Central memory CD4-positive, alpha-beta T cell (primary cell): ENCODE measurements at regions not wholly inside any gene's neighbourhood (a gene's known extent, or its start where the extent isn't known, plus 50 kb on each side); places are given as distances from the start of the nearest gene placed in this dataset.

ENCODE experiments used
- DNase-seq: peaks from one replicate; pipeline ENCODE4 v3.0.0; 2022

GRCh38 chr11:92768121-92768840 lies 201.2 kb upstream of the MTNR1B start:
- no peak for DNase-seq

GRCh38 chr11:92769112-92769511 lies 200.3 kb upstream of the MTNR1B start:
- no peak for DNase-seq

DNA sequence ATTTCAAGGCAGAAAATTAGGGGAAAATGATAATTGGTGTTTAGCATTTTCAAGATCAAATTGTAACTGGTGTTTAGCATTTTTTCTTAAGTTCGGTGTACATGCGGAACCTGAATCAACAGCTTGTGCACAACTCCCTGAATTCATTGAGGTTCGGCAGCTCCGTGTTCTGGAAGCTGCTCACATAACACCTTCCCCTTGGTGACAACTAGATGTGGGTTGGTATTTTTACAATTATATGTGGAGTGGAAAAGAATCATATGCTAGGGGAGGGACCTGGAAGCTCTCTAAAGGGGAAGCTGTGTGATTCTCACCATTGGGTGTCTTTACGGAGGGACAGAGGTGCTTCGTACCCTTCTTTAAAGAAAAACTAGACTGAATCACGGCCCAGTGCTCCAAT lies 199.0 kb upstream of the MTNR1B start:
- no peak for DNase-seq

DNA sequence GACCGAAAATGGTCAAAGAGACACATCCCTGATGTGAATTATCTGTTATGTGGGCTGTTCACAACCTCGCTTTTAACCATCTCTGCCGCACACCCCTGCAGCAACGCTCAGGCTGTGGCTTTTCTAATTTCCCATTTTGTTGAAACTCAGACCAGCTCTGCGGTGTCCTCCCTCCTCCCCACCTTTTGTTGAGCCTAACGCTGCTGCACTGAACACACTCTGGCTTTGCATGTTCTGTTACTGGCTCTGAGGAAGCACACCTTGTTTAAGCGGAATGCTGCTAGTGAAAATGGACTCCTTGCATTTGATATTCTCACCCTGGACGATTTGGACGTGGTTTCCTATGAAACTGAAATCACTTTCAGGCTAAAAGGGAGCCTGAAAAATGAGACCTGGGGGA lies 198.5 kb upstream of the MTNR1B start:
- no peak for DNase-seq

DNA sequence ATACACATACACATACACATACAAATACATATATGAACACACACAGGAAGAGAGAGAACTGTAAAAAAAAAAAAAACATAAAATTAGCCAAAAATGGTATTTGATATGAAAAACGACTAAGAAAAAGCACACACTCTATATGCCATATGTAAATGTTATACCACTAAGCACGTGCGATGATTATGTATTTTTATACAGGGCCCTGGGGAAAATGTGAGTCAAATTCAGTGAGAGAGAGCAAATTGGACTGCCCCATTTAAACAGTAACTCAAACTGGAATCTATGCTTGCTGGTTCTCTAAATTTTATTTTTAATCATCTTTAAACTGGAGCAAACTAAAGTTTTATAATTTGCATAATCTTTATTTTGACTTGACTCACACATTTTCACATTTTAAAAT lies 197.8 kb upstream of the MTNR1B start:
- DNase-seq, result no peak

GRCh38 chr11:92775003-92775676 lies 194.3 kb upstream of the MTNR1B start:
- no peak for DNase-seq

DNA sequence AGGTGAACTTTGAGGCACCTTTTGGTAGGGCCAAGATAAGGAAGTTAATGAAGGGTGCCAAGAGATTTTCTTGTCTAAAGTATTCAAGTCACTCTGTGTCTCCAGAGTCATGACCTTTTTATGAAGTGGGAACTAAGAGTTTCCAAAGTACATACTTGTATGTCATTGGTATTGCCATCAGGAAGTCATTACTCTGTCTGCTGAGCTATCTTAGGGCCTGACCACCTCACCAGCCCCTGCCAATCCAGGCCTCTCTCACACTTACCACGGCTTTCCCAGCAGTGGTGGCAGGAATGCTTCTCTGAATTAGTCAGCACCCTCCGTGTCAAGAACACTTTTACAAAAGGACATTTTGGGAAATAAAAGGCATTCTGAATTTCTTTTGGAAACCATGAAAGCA lies 192.8 kb upstream of the MTNR1B start:
- no peak for DNase-seq

DNA sequence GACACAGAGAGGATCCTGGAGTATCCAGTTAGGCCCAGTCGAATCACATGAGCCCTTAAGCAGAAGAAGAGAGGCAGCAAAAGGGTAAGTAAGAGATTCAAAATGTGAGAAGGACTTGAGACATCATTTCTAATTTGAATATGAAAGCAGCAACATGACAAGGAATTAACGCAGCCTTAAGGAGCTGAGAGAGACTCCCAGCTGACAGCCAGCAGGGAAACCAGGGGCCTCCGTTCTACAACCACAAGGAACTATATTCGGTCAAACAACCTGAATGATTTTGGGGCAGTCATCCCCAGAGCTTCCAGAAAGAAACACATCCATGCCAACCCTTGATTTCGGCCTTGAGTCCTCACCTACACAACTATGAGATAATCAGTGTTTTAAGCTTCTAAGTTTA lies 189.7 kb upstream of the MTNR1B start:
- DNase-seq, result no peak

DNA sequence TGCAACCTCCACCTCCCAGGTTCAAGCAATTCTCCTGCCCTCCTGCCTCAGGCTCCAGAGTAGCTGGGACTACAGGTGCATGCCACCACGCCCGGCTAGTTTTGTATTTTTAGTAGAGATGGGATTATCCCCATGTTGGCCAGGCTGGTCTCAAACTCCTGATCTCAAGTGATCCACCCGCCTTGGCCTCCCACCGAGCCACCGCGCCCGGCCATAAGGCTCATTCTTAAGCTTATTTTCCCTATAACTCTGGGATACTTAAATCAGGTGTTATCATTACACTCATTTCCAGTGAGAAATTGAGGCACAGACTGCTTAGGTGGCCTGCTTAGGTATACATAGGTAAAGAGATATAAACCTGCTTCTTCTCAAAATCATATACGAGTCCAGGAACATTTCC lies 188.3 kb upstream of the MTNR1B start:
- no peak for DNase-seq

DNA sequence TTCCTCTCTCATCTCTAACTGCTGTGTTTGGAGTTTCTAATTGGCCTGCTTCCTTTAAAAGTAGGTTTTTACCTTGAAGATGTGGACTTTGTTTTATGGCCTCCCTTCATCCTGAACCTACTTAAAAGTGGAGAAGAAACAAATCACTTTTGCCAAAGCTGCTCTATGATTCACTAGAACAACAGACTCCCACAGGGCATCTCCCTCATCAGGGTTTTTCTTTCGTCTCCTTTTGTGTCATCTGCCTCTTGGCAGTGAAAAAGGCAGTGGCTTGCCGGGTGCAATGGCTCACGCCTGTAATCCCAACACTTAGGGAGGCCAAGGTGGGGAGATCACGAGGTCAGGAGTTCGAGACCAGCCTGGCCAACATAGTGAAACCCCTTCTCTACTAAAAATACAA lies 186.6 kb upstream of the MTNR1B start:
- DNase-seq, result no peak

- no peak for DNase-seq
Measured at GRCh38 chr11:92784331-92784730, 185.1 kb upstream of the MTNR1B start.

- no peak for DNase-seq
Measured at GRCh38 chr11:92787638-92788037, 181.8 kb upstream of the MTNR1B start.

- no peak for DNase-seq
Measured at GRCh38 chr11:92789761-92790160, 179.7 kb upstream of the MTNR1B start.

GRCh38 chr11:92790366-92790765 lies 179.1 kb upstream of the MTNR1B start:
- no peak for DNase-seq

DNA sequence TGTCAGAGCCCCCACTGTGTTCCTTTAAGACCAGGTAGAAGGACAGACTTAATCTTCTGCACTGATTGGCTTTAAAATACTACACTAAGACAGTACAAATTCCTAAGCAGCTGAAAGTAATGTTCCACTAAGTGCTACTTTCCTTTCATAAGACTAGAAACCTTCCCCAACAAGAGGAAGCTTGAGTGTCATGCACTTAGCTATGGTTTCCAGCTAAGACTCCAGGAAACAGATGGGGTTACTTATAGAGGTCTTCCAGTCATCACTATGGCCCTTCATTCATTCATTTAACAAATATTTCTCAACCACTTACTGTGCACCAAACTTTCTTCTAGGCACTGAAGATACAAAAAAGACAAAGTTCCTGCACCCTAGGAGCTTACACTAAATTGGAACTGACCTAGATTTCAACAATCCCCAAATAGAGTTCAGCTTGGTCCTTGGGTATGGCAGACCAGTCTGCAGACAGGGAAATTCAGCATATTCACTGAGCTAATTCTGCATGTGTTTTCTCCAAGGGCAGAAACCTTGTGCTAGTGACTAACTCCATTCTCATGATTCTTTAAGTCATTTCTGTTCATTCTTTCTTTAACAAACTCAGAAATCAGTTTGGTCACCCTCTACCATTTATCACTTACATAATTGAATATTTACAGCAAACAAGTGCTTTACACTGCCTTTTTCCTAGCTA lies 178.4 kb upstream of the MTNR1B start:
- DNase-seq, result no peak

GRCh38 chr11:92791886-92792285 lies 177.6 kb upstream of the MTNR1B start:
- DNase-seq, result no peak

- no peak for DNase-seq
Measured at GRCh38 chr11:92793189-92793588, 176.3 kb upstream of the MTNR1B start.

GRCh38 chr11:92794783-92795182 lies 174.7 kb upstream of the MTNR1B start:
- no peak for DNase-seq

- DNase-seq, result no peak
Measured at GRCh38 chr11:92796744-92797143, 172.7 kb upstream of the MTNR1B start.

DNA sequence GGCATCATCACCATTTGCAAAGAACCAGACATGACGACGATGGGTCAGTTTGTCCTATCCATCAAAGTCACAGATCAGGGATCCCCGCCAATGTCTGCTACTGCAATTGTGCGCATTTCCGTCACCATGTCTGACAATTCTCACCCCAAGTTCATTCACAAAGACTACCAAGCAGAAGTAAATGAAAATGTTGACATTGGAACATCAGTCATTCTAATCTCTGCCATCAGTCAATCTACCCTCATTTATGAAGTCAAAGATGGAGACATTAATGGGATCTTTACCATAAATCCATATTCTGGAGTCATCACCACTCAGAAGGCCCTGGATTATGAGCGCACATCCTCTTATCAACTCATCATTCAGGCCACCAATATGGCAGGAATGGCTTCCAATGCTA lies 171.6 kb upstream of the MTNR1B start:
- no peak for DNase-seq

- DNase-seq, result no peak
Measured at GRCh38 chr11:92801685-92802084, 167.8 kb upstream of the MTNR1B start.

GRCh38 chr11:92802644-92803043 lies 166.8 kb upstream of the MTNR1B start:
- no peak for DNase-seq

DNA sequence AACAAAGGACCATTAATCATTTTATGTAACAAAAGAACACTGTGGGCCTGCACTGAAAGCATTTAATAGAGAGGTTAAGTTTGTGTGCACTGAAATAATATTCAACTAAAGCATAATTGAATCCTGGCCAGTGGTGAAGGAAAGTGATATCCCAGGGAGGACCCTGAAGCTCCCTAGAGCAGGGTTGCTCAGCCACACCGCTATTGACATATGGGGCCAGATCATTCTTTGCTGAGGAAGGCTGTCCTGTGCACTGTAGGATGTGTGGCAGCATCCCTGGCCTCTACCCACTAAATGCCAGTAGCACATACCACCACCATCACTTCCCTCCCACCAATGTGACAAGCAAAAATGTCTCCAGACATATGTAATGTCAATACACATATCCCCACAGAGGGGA lies 166.1 kb upstream of the MTNR1B start:
- DNase-seq, result no peak

- DNase-seq, result no peak
Measured at GRCh38 chr11:92804388-92804966, 165.0 kb upstream of the MTNR1B start.
